GM23338 (cell line): ENCODE measurements at regions not wholly inside any gene's neighbourhood (a gene's known extent, or its start where the extent isn't known, plus 50 kb on each side); places are given as distances from the start of the nearest gene placed in this dataset.

Source experiments
- ATAC-seq: fragments of 200-7000 bp; cut with Tn5 transposase; 3 replicates; pipeline ENCODE4 v1.9.1; 2020
- DNase-seq: peaks from one replicate; pipeline ENCODE4 v3.0.0-alpha.2; 2015; ENCODE audit warnings: low spot score
- H2AFZ ChIP-seq: fragments of 200-600 bp; sonication (generic); 2 replicates; pipeline ENCODE4 v1.8.0; 2016; ENCODE audit warnings: antibody characterized with exemption, mild to moderate bottlenecking, moderate library complexity
- H3F3A ChIP-seq: fragments of 200-600 bp; sonication (generic); replicated peaks from 2 replicates; pipeline ENCODE4 v1.8.0; 2017; ENCODE audit warnings: antibody characterized with exemption, mixed run types, low read depth
- H3K27ac ChIP-seq: fragments of 200-600 bp; sonication (generic); 2 replicates; pipeline ENCODE4 v1.6.1; 2016; ENCODE audit warnings: low read depth
- H3K27me3 ChIP-seq: fragments of 200-600 bp; sonication (generic); 2 replicates; pipeline ENCODE4 v1.8.0; 2016; ENCODE audit warnings: mild to moderate bottlenecking, mixed run types, moderate library complexity; ENCODE audit not compliant: insufficient read depth
- H3K36me3 ChIP-seq: fragments of 200-600 bp; sonication (generic); 2 replicates; pipeline ENCODE4 v1.8.0; 2016; ENCODE audit warnings: mild to moderate bottlenecking; ENCODE audit not compliant: insufficient read depth
- H3K4me1 ChIP-seq: fragments of 200-600 bp; sonication (generic); 2 replicates; pipeline ENCODE4 v1.8.0; 2016; ENCODE audit warnings: mild to moderate bottlenecking, moderate library complexity; ENCODE audit not compliant: insufficient read depth
- H3K4me2 ChIP-seq: fragments of 200-600 bp; sonication (generic); 2 replicates; pipeline ENCODE4 v1.7.1; 2017; ENCODE audit warnings: mixed run types
- H3K4me3 ChIP-seq: fragments of 200-600 bp; sonication (generic); 2 replicates; pipeline ENCODE4 v1.6.1; 2016; ENCODE audit warnings: mixed run types
- H3K79me2 ChIP-seq: fragments of 200-600 bp; sonication (generic); replicated peaks from 2 replicates; pipeline ENCODE4 v1.8.0; 2017; ENCODE audit warnings: mild to moderate bottlenecking; ENCODE audit not compliant: insufficient read depth
- H3K9me2 ChIP-seq: fragments of 200-600 bp; sonication (generic); 2 replicates; pipeline ENCODE4 v1.8.0; 2017; ENCODE audit not compliant: insufficient read depth
- H4K20me1 ChIP-seq: fragments of 200-600 bp; sonication (generic); replicated peaks from 2 replicates; pipeline ENCODE4 v1.8.0; 2017; ENCODE audit warnings: mild to moderate bottlenecking; ENCODE audit not compliant: insufficient read depth
- H3K27ac Mint-ChIP-seq: 2 replicates; pipeline ENCODE4 v1.8.0; 2020; ENCODE audit warnings: inconsistent platforms, mild to moderate bottlenecking, moderate library complexity, mixed read lengths
- H3K27me3 Mint-ChIP-seq: 3 replicates; pipeline ENCODE4 v1.8.0; 2022; ENCODE audit warnings: low read depth, mild to moderate bottlenecking, moderate library complexity, mixed read lengths, inconsistent platforms; ENCODE audit not compliant: insufficient read depth, poor library complexity
- H3K36me3 Mint-ChIP-seq: 3 replicates; pipeline ENCODE4 v1.8.0; 2021; ENCODE audit warnings: low read depth, mild to moderate bottlenecking, inconsistent platforms, moderate library complexity, mixed read lengths
- H3K4me1 Mint-ChIP-seq: 3 replicates; pipeline ENCODE4 v1.8.0; 2020; ENCODE audit warnings: mild to moderate bottlenecking, inconsistent platforms, mixed read lengths
- H3K4me3 Mint-ChIP-seq: 3 replicates; pipeline ENCODE4 v1.8.0; 2021; ENCODE audit warnings: moderate library complexity, mild to moderate bottlenecking, inconsistent platforms, mixed read lengths
- H3K9me3 Mint-ChIP-seq: 3 replicates; pipeline ENCODE4 v1.8.0; 2020; ENCODE audit warnings: moderate library complexity, mild to moderate bottlenecking, inconsistent platforms, mixed read lengths
- CREB1 ChIP-seq: fragments of 250-450 bp; sonication (Bioruptor Pico); IDR thresholded peaks from 2 replicates; pipeline ENCODE4 v1.5.0; 2020; ENCODE audit warnings: low read depth, mild to moderate bottlenecking, moderate library complexity
- CTCF ChIP-seq, 2 experiments: fragments of 200-600 bp in 1 of 2; sonication (generic) in 1 of 2; conservative IDR thresholded peaks; 2 replicates each; pipeline versions ENCODE4 v1.5.1 to v1.6.1; 2016 to 2017; ENCODE audit warnings: antibody characterized with exemption in 2 of 2, low read depth in 2 of 2, mild to moderate bottlenecking in 2 of 2, moderate library complexity in 1 of 2
- ETS1 ChIP-seq: IDR thresholded peaks from 2 replicates; pipeline ENCODE4 v1.6.1; 2016; ENCODE audit warnings: antibody characterized with exemption
- EZH2 ChIP-seq: fragments of 200-600 bp; sonication (generic); IDR thresholded peaks from one replicate; pipeline ENCODE4 v1.8.0; 2017; ENCODE audit warnings: antibody characterized with exemption, mild to moderate bottlenecking, low read depth; ENCODE audit not compliant: unreplicated experiment
- EZH2phosphoT487 ChIP-seq: fragments of 200-600 bp; sonication (generic); IDR thresholded peaks from one replicate; pipeline ENCODE4 v1.8.1; 2018; ENCODE audit warnings: antibody characterized with exemption; ENCODE audit not compliant: unreplicated experiment
- JUNB ChIP-seq: IDR thresholded peaks from one replicate; pipeline ENCODE4 v1.6.1; 2016; ENCODE audit warnings: antibody characterized with exemption; ENCODE audit not compliant: unreplicated experiment
- NANOG ChIP-seq: IDR thresholded peaks from 2 replicates; pipeline ENCODE4 v1.6.1; 2016; ENCODE audit warnings: antibody characterized with exemption, borderline replicate concordance
- POLR2AphosphoS5 ChIP-seq: IDR thresholded peaks from 2 replicates; pipeline ENCODE4 v1.6.1; 2016; ENCODE audit warnings: antibody characterized with exemption, low read depth
- REST ChIP-seq: IDR thresholded peaks from one replicate; pipeline ENCODE4 v1.6.1; 2018; ENCODE audit warnings: antibody characterized with exemption; ENCODE audit not compliant: unreplicated experiment
- STAT1 ChIP-seq: IDR thresholded peaks from one replicate; pipeline ENCODE4 v1.6.1; 2016; ENCODE audit warnings: antibody characterized with exemption; ENCODE audit not compliant: unreplicated experiment
- ZNF114 ChIP-seq: fragments of 250-450 bp; sonication (Bioruptor Pico); IDR thresholded peaks from 2 replicates; pipeline ENCODE4 v1.5.0; 2020; ENCODE audit warnings: mild to moderate bottlenecking, moderate library complexity
- ZNF331 ChIP-seq: fragments of 250-450 bp; sonication (Bioruptor Pico); IDR thresholded peaks from 2 replicates; pipeline ENCODE4 v1.5.0; 2020; ENCODE audit warnings: low read depth, mild to moderate bottlenecking, moderate library complexity
- ZNF462 ChIP-seq: fragments of 250-450 bp; sonication (Bioruptor Pico); IDR thresholded peaks from 2 replicates; pipeline ENCODE4 v1.5.0; 2020; ENCODE audit warnings: mild to moderate bottlenecking, moderate library complexity

GRCh38 chr1:181173761-181174447 lies 85.4 kb downstream of the IER5 start:
- H3K27me3 ChIP-seq: no peaks in the 10 kb centered on the region
- Mint-ChIP-seq H3K4me1 (peaks cover 9% of the 10 kb centered on the region; the same call in 1 of the 3 replicates), H3K27me3 (peaks cover 14% of the 10 kb centered on the region), H3K27ac (no peak overlapping the region), H3K4me3 (no peak overlapping the region), H3K36me3 (peaks cover 8% of the 10 kb centered on the region; the same call in 1 of the 3 replicates), H3K9me3 (peaks cover 10% of the 10 kb centered on the region)
- no peaks in the 10 kb centered on the region; the same call in 1 of the 2 replicates for H3K4me1 ChIP-seq
- H4K20me1 ChIP-seq: no peaks in the 10 kb centered on the region
- H2AFZ ChIP-seq: no peak overlapping the region
- no peak overlapping the region for H3K4me2 ChIP-seq
- no peak for DNase-seq
- H3K9me2 ChIP-seq: no peaks in the 10 kb centered on the region
- no peaks in the 10 kb centered on the region for H3K36me3 ChIP-seq
- no peak overlapping the region for H3K27ac ChIP-seq
- no peak overlapping the region for H3K4me3 ChIP-seq
- ATAC-seq: no peak
- H3F3A ChIP-seq: no peaks in the 10 kb centered on the region
- no peaks in the 10 kb centered on the region for H3K79me2 ChIP-seq
- TF ChIP-seq EZH2: no peak
- TF ChIP-seq REST: no peak
- no peak for TF ChIP-seq POLR2AphosphoS5
- no peak for TF ChIP-seq ZNF462 (CRISPR knock-in tag)
- TF ChIP-seq ETS1: no peak
- no peak for TF ChIP-seq ZNF114 (CRISPR knock-in tag)
- TF ChIP-seq CTCF (conservative IDR thresholded peaks at IDR 0.05; ENCODE audit: low read depth in 2 of 2): no peak
- TF ChIP-seq JUNB: no peak
- TF ChIP-seq CREB1 (CRISPR knock-in tag): no peak
- TF ChIP-seq STAT1: no peak
- no peak for TF ChIP-seq EZH2phosphoT487
- no peak for TF ChIP-seq NANOG
- no peak for TF ChIP-seq ZNF331 (CRISPR knock-in tag)
